GM19463 (cell line): ENCODE measurements at regions not wholly inside any gene's neighbourhood (a gene's known extent, or its start where the extent isn't known, plus 50 kb on each side); places are given as distances from the start of the nearest gene placed in this dataset.
"Not testable (repeated sequence)": the region's sequence is repeated elsewhere in the genome, so short reads cannot be mapped to it uniquely, and the experiment has no call there.

Source experiments
- ATAC-seq: cut with Tn5 transposase; IDR thresholded peaks from one replicate; pipeline ENCODE4 v1.9.1; 2021; ENCODE audit warnings: mild to moderate bottlenecking, moderate library complexity; ENCODE audit not compliant: unreplicated experiment

DNA sequence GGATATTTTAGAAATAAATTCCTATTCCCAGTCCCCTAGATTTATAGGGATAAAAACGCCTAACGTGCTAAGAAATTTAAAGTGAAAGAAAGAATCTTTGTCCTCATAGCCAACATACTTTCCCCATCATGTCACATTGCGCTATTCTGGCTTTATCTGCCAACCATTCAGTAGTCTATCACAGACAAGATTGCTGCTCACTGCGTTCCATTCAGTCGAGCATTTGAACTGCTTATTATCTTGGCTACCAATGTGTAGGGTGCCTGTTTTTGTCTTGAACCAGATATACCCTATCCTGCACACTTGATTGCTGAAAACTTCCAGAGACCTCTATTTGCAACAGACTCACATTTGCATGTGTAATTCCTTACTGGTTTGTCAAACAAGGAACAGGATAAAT, 751.5 kb downstream of the EPHA7 start:
- ATAC-seq, result no peak

DNA sequence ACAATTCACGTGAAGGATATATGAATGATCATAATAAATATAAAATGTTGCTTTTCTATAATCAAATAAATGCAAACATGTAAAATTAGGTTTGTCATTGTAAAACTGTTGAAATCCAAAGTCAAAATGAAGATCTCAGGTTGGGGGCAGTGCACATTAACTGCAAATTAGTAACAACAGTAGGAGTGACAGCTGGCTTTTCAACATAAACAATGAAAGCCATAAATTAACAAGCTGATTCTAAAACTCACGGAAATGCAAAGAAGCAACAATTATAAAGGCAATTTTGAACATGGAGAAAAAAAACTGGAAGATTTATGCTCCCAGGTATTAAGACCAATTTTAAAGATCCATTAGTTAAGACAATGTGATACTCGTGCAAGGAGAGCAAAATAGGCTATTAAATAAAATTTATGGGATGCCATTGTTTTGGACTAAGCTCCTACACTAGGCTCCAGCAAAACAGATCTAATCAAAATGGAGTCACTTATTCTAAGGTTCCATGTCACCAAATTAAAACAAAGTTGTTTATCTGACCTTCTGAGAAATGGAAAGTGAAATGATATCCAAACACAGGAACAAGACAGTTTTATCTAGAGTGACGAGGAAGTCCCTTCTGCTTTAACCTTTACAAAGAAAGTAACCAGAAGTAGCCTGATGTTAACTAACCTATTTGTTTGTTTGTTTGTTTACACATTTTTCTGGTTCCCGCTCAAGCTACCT, 770.8 kb downstream of the EPHA7 start:
- ATAC-seq, result no peak

GRCh38 chr6:92647630-92648029, 771.7 kb downstream of the EPHA7 start:
- no peak for ATAC-seq

DNA sequence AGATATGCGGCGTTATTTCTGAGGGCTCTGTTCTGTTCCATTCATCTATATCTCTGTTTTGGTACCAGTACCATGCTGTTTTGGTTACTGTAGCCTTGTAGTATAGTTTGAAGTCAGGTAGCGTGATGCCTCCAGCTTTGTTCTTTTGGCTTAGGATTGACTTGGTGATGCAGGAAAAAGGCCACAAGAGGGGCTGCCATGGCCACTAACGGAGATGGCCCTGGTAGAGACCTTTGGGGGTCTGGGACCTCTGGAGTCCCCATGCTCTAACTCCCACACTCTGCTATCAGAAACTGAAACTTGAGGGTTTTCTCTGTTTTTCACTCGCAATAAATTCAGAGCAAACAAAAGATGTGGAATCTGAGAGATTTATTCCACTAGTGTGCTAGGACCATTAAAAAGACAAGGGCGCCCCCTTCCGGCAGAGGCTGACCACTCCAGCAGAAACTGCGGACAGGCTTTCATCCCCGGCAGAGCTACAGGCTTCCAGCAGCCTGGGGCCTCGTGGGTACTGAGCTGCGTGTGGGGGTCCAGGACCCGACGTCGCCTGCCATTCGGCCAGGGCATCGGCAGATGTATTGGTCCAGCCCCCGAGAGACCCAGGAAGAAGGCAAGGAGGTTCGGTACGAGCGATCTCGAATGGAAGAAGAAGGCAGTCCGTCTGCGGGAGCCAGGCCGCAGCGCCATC, 775.1 kb downstream of the EPHA7 start:
- ATAC-seq, result not testable (repeated sequence)

GRCh38 chr6:92635553-92636153, 783.7 kb downstream of the EPHA7 start:
- no peak for ATAC-seq

DNA sequence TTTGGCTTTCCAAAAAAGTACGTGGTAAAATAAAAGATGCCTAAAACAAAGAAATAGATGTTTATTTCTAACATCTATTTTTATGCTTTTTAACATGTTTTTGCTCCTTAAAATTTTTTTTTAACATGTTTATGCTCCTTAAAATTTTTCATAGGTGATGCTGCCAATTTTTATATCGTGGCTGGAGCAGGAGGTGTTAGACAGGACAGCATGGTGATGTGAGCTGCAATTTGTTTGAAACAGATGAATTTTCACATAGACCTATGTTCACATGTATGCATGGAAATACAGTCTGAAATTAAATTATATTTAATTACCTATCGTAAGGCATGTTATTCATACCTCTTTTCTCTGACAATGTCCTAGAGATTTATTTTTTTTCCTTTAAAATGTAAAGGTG, 784.8 kb downstream of the EPHA7 start:
- no peak for ATAC-seq

- ATAC-seq, result no peak
Observed at GRCh38 chr6:92623431-92623830, 795.9 kb downstream of the EPHA7 start.

DNA sequence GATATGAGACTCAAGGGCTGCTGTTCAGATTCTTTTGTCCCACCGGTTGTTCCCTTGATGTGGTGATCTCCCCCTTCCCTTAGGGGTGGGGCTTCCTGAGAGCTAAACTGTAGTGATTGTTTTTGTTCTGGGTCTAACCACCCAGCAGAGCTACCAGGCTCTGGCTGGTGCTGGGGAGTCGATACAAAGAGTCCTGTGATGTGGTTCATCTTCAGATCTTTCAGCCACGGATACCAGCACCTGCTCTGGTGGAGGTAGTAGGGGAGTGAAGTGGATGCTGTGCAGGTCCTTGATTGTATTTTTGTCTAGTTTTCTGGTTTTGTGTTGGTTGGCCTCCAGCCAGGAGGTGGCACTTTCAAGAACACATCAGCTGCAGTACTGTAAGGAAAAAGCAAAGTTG, 801.6 kb downstream of the EPHA7 start:
- ATAC-seq, result no peak

DNA sequence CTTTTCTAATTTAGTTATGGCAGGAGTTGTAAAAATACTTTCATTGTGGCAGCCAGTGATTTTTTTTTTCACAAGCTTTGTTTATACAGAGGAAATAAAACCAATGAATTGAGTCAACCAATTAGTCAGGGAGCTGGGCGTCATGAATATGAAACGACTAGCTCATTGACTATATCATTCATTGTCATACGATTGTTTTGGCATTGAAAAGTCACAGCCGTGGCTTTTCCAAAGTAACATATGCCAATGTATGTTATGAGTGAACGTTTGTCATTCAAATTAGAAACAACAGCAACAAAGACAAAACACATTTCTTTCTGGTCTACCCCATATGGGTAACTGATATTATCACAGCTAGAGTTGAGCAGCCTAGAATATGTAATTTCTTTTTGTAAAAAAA, 810.6 kb downstream of the EPHA7 start:
- no peak for ATAC-seq

GRCh38 chr6:92593201-92593600, 826.2 kb downstream of the EPHA7 start:
- ATAC-seq, result no peak

GRCh38 chr6:92589996-92590395, 829.4 kb downstream of the EPHA7 start:
- no peak for ATAC-seq

- no peak for ATAC-seq
Observed at GRCh38 chr6:92588148-92588547, 831.2 kb downstream of the EPHA7 start.

DNA sequence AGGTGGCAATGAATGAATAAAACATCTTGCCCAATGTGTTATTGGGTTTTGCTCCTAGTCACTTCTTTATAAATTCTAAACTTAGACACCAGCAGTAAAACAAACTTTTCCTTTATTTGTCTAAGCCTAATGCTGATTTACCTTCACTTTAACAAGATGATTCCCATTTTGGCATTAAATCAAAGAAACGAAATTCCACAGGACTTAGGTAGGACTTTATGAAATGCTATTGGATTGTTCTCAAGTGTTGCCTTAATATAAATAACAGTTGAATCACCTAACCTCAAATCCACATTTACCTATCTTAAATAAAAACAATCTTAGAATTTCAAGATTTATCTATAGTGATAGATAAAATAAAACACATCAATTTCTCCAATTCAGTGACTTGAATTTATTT, 831.8 kb downstream of the EPHA7 start:
- ATAC-seq, result no peak

DNA sequence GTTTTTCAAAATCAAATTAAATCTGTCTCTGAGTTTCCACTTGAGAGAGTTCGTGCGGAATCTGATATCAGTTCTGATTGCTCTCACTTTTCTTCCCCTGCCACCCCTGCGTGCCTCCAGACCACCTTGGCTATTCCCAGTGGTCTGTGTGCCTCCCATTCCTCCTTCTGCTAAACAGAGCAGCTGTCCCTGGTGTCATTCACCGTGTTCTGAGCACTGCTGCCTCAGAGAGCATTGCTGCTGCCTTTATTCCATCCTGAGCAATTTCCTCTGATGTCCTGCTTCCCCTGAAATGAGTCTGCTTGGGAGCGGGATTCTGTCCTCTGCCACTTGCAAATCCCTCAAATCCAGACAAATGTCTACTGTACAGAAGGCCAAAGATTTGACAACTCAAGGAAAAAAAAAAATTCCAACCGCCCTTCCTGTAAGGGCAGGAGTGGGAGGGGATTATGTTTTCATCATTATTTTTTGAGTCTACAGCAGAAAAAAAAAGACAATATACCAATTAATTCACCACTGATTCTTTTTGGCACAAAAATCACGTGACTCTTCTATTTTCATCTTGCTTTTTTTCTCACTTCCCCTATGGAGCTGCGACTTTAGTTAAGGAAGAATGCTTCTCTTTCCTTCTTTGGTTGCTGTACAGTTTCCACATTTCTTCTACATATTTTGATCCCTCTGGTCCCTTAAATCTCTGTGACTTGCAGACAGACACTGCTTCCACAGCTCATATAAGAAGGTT, 833.0 kb downstream of the EPHA7 start:
- no peak for ATAC-seq

DNA sequence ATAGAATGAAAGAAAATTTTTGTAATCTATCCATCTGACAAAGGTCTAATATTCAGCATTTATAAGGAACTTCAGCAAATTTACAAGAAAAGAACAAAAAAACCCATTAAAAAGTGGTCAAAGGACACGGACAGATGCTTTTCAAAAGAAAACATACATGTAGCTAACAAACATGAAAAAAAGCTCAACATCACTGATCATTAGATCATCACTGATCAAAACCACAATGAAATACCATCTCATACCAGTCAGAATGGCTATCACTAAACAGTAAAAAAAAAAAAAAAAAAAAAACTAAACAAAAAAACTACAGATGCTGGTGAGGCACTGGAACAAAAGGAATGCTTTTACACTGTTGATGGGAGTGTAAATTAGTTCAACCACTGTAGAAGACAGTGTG, 837.1 kb downstream of the EPHA7 start:
- no peak for ATAC-seq

DNA sequence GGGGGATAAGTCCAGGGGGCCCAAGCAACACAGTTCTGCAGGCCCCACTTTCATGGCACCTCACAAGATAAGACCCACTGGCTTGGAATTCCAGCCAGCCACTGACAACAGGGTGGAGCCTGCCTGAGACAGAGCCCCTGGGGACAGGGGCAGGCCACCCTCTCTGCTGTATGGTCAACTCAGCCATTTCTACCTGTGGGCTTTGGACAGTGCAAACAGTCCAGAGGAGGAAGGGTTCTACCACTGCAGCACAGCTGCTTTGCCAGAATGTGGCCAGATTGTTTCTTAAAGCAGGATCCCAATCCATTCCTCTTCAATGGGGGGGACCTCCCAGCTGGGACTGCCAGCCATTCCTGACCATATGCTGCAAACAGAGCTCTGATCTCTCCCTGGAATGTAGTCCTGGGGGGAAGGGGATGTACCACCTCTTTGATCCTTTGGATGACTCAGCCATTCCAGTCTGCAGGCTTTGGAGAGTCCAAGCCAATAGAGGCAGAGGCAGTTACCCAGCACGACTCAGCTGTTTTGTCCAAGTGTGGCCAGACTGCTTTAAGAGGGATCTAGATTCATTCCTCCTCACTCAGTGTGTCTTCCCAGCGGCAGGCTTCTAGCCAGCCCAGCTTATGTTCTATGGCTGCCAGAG, 842.2 kb downstream of the EPHA7 start:
- ATAC-seq, result no peak

DNA sequence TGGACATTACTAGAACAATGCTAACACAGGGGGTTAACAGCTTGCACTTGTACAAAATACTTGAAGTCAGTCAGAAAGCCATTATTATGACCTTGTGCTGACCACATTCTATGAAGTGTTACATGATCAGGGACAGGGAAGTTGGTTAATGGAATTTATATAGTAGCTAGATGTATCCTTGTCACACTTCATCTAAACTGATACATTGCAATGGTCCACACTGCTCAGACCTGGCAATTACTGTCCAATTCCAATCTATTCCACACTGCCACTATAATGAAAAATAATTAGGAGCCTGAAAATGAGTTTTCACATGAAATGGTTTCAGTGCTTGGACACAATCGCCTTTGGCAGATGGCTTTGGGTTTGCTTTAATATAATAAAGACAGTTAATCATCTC, 850.8 kb downstream of the EPHA7 start:
- ATAC-seq, result no peak

GRCh38 chr6:92566632-92567031, 852.7 kb downstream of the EPHA7 start:
- ATAC-seq, result no peak

- ATAC-seq, result no peak
Observed at GRCh38 chr6:92564376-92564775, 855.0 kb downstream of the EPHA7 start.

- ATAC-seq, result no peak
Observed at GRCh38 chr6:92559611-92560010, 859.7 kb downstream of the EPHA7 start.

DNA sequence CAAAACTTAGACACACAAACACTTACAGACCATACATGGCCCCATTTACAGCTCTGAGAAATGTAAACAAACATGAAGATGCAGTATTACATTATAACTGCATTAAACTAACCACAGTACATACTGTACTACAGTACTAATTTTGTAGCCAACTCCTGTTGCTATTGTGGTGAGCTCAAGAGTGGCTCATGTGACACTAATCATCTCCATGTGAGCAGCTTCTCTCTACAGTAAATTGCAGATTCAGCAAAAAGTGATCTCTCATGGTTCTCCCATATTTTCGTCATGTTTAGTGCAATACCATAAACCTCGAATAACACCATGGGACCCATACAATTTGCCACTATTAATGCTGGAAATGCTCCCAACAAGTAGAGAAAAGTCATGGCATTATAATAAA, 860.4 kb downstream of the EPHA7 start:
- no peak for ATAC-seq
